ENCODE measurements at regions not wholly inside any gene's neighbourhood (a gene's known extent, or its start where the extent isn't known, plus 50 kb on each side); places are given as distances from the start of the nearest gene placed in this dataset.
A peak's percentile ranks its signal among the peaks of the same experiment; 100 is the strongest.

DNA sequence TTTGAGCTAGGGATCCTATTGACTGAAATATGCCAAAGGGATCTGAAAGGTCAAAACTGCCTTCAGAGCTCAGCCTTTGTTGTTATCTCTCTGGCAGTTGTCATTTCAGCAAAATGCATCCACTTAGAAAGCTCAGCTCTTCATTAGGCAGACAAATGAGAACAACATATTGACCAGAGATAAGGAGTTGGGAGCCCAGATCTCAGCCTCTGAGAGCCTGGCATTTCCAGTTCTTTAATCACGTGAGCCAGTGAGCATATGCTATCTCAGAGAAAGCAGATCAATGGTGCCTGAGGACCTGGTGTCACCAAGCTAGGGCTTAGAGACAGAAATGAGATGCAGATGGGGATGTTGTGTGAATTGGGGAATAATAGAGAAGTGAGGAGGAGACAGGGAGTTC lies 101.1 kb downstream of the DAD1 start:
- no peak overlapping the region for H3K27ac Mint-ChIP-seq (ENCODE audit: unreplicated experiment)
- no peaks in the 10 kb centered on the region for H3K27me3 Mint-ChIP-seq (ENCODE audit: low read depth)
- no peaks in the 10 kb centered on the region for H3K9me3 Mint-ChIP-seq (ENCODE audit: low read depth)
- TF ChIP-seq CTCF (IDR thresholded peaks at IDR 0.05), result no peak
- H3K4me1 Mint-ChIP-seq (ENCODE audit: low read depth), result peaks cover 72% of the 10 kb centered on the region
- no peaks in the 10 kb centered on the region for H3K36me3 Mint-ChIP-seq (ENCODE audit: low read depth)
- H3K4me3 Mint-ChIP-seq (ENCODE audit: unreplicated experiment), result no peak overlapping the region
- DNase-seq (ENCODE audit: low spot score), result no peak

DNA sequence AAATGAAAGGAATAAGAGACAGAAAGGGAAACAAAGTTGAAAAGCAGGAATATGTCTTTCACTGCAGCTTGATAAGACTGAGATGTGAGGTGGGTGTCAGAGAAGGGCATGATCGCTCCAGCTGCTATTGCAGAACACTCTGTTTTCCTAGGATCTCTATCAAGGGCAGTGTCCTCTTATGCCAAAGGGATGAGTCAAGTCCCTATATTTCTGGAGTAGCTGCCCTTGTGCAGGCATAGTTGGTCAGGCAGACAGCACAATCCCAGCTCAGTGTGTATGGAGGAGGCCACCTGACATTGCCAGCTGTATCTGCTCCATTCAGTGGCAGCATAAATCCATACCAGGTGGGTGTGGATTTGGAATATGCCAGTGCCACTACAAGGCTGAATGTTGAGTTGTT lies 101.6 kb downstream of the DAD1 start:
- DNase-seq (ENCODE audit: low spot score), result no peak
- no peak overlapping the region for H3K4me3 Mint-ChIP-seq (ENCODE audit: unreplicated experiment)
- no peak for TF ChIP-seq CTCF (IDR thresholded peaks at IDR 0.05)
- H3K4me1 Mint-ChIP-seq (ENCODE audit: low read depth), result peaks cover 77% of the 10 kb centered on the region
- H3K9me3 Mint-ChIP-seq (ENCODE audit: low read depth), result no peaks in the 10 kb centered on the region
- H3K27ac Mint-ChIP-seq (ENCODE audit: unreplicated experiment), result peak overlapping the region; percentile 80
- no peaks in the 10 kb centered on the region for H3K27me3 Mint-ChIP-seq (ENCODE audit: low read depth)
- H3K36me3 Mint-ChIP-seq (ENCODE audit: low read depth), result no peaks in the 10 kb centered on the region

DNA sequence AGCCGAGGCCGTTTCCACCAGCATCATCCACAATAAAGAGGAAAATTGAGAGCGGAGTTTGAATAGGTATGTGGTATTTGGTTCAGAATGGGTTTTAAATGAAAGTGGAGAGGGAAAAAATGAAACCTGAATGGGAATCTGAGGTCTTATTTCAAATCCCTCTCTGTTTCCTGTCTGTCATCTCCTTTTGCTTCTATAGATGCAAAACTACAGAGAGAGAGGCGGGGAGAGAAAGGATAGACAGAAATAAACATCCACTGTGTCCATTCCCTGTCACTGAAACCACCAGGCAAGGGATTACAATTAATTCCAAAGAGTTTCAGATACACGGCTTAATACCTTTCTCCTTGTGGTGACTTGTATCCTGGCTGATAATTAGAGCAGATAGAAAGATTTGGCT lies 102.3 kb downstream of the DAD1 start:
- no peak for TF ChIP-seq CTCF (IDR thresholded peaks at IDR 0.05)
- no peak overlapping the region for H3K4me3 Mint-ChIP-seq (ENCODE audit: unreplicated experiment)
- no peaks in the 10 kb centered on the region for H3K27me3 Mint-ChIP-seq (ENCODE audit: low read depth)
- peak overlapping the region; percentile 80 for H3K27ac Mint-ChIP-seq (ENCODE audit: unreplicated experiment)
- no peaks in the 10 kb centered on the region for H3K36me3 Mint-ChIP-seq (ENCODE audit: low read depth)
- H3K9me3 Mint-ChIP-seq (ENCODE audit: low read depth), result no peaks in the 10 kb centered on the region
- no peak for DNase-seq (ENCODE audit: low spot score)
- peaks cover 84% of the 10 kb centered on the region for H3K4me1 Mint-ChIP-seq (ENCODE audit: low read depth)

DNA sequence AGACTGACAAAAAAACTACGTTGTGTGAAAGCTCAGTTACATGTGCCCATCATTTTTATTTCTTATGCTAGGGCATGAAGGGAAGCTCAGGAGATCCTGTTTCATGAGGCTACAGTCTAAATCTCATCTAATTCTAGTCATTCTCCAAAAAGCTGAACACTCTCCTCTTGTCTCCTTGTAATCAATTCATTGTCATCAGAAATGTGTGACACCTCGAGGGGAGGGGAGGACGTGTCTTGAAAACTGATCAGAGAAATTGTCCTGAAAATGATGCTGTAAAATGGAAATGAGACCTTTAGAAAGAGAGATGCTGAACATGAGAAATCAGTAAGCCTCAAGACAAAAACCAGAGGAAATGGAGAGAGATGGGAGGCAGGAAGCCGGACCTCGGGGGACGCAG lies 103.4 kb downstream of the DAD1 start:
- Mint-ChIP-seq H3K4me1 (ENCODE audit: low read depth) (peaks cover 90% of the 10 kb centered on the region), H3K9me3 (ENCODE audit: low read depth) (no peaks in the 10 kb centered on the region)

DNA sequence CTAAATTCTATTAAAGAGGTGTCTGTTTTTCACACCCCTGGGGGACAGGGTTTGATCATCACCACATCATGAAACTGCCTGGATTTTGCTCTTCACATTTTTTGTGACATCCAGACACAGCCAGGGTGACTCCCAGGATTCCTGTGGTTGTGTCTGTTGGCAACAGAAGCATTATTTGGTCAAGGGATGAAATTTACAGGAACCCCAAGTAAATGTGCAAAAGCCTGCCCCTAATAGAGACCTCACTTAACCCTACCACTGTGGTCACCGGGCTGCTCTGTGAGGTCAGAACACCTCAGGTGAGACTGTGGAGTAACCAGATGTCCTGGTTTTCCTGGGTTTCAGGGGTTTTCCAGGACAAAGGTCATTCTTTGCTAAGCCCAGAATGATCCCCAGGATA lies 103.8 kb downstream of the DAD1 start:
- TF ChIP-seq CTCF (IDR thresholded peaks at IDR 0.05), result no peak
- no peak for DNase-seq (ENCODE audit: low spot score)
- Mint-ChIP-seq H3K27ac (ENCODE audit: unreplicated experiment) (peak overlapping the region; percentile 94), H3K9me3 (ENCODE audit: low read depth) (no peaks in the 10 kb centered on the region), H3K4me1 (ENCODE audit: low read depth) (peaks cover 91% of the 10 kb centered on the region), H3K36me3 (ENCODE audit: low read depth) (no peaks in the 10 kb centered on the region), H3K4me3 (ENCODE audit: unreplicated experiment) (no peak overlapping the region), H3K27me3 (ENCODE audit: low read depth) (no peaks in the 10 kb centered on the region)

More for the DNA sequence above, 103.4 kb downstream of the DAD1 start:
- Mint-ChIP-seq H3K27me3 (ENCODE audit: low read depth) (no peaks in the 10 kb centered on the region), H3K36me3 (ENCODE audit: low read depth) (no peaks in the 10 kb centered on the region), H3K4me3 (ENCODE audit: unreplicated experiment) (no peak overlapping the region), H3K27ac (ENCODE audit: unreplicated experiment) (peak overlapping the region; percentile 94)
- DNase-seq (ENCODE audit: low spot score), result no peak
- no peak for TF ChIP-seq CTCF (IDR thresholded peaks at IDR 0.05)
